Transverse colon (tissue), 4 donors: ENCODE measurements at regions not wholly inside any gene's neighbourhood (a gene's known extent, or its start where the extent isn't known, plus 50 kb on each side); places are given as distances from the start of the nearest gene placed in this dataset.

ENCODE experiments used
- POLR2A ChIP-seq: fragments of 450-650 bp; IDR thresholded peaks from one replicate; pipeline ENCODE4 v1.6.1; 2016; ENCODE audit warnings: antibody characterized with exemption, mild to moderate bottlenecking, moderate library complexity
- POLR2AphosphoS5 ChIP-seq, 3 donors: sonication (generic); formaldehyde crosslinking; IDR thresholded peaks; one replicate each; pipeline ENCODE4 v1.6.1; 2016; ENCODE audit warnings: antibody characterized with exemption in 3 of 3
- TF ChIP-seq, protein P1 (sequence below), 5 experiments: fragments of 200-600 bp in 3 of 5; fragments of 450-650 bp in 2 of 5; sonication (generic) in 3 of 5; IDR thresholded peaks; 1 replicate in 2 of 5; 2 replicates in 3 of 5; pipeline ENCODE4 v1.5.1; 2016 to 2017; ENCODE audit warnings: antibody characterized with exemption in 5 of 5, inconsistent platforms in 3 of 5, mild to moderate bottlenecking in 2 of 5, moderate library complexity in 1 of 5

DNA sequence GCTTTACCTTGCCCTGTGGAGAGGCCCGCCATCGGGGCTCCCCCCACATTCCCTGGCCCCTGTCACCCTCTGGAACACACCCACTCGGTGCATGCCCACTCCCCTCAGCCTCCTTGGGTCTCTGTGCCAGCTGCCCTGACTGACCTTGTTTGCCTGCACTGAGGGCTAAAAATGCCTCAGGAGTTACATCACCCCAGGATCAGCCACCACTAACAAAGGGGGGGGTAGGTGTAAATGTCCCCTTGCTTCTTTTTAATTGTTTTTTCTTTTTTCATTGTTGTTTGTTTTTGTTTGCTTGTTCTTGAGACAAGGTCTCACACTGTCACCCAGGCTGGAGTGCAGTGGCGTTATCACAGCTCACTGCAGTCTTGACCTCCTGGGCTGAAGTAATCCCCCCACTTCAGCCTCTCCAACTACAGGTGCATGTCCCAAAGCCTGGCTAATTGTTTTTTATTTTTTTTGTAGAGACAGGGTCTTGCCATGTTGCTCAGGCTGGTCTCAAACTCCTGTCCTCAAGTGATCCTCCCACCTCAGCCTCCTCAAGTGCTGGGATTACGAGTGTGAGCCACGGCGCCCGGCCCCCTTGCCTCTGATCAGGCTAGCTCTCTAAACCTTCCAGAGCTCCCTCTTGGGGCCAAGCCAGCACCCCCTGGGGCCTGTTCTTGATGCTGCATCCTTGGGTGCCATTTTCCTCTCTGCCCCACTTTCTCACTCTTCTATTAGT lies 297.1 kb downstream of the UQCRFS1 start:
- no peak for TF ChIP-seq POLR2A
- TF ChIP-seq, protein P1, sequence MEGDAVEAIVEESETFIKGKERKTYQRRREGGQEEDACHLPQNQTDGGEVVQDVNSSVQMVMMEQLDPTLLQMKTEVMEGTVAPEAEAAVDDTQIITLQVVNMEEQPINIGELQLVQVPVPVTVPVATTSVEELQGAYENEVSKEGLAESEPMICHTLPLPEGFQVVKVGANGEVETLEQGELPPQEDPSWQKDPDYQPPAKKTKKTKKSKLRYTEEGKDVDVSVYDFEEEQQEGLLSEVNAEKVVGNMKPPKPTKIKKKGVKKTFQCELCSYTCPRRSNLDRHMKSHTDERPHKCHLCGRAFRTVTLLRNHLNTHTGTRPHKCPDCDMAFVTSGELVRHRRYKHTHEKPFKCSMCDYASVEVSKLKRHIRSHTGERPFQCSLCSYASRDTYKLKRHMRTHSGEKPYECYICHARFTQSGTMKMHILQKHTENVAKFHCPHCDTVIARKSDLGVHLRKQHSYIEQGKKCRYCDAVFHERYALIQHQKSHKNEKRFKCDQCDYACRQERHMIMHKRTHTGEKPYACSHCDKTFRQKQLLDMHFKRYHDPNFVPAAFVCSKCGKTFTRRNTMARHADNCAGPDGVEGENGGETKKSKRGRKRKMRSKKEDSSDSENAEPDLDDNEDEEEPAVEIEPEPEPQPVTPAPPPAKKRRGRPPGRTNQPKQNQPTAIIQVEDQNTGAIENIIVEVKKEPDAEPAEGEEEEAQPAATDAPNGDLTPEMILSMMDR (IDR thresholded peaks at IDR 0.05) = no peak
- TF ChIP-seq POLR2AphosphoS5 (IDR thresholded peaks at IDR 0.05) = no peak
